Heart left ventricle (tissue), 13 donors: ENCODE measurements at regions not wholly inside any gene's neighbourhood (a gene's known extent, or its start where the extent isn't known, plus 50 kb on each side); places are given as distances from the start of the nearest gene placed in this dataset.

Experiments used
- CTCF ChIP-seq, 12 donors: fragments of 200-600 bp; sonication (generic) in 4 of 12; IDR thresholded peaks; one replicate each; pipeline versions ENCODE4 v1.5.0 to v1.8.0; 2018 to 2022; ENCODE audit warnings: antibody characterized with exemption in 12 of 12, mild to moderate bottlenecking in 5 of 12
- POLR2A ChIP-seq, 2 donors: fragments of 450-650 bp; IDR thresholded peaks; one replicate each; pipeline ENCODE4 v1.6.1; 2017; ENCODE audit warnings: antibody characterized with exemption in 2 of 2, mild to moderate bottlenecking in 2 of 2, moderate library complexity in 2 of 2
- donor health status: ischemic (EF 13 %, LVEDD 7.1; RV severe dilation, severe dysfunction).
- donor health status: DM: no; HTN: yes; CAD: no.
- donor health status: DM: no; HTN: no; CAD: no.
- donor health status: ischemic (EF 25% LVEDD 6.9; RV normal size, moderate dysfunction).
- donor health status: ischemic (EF 25% LVEDD 5.7; RV mildly dilated, moderate dysfunction).
- donor health status: ischemic (EF 35%, LVEDD 5.7; RV mildly dilated, moderate dysfunction).
- donor health status: nonischemic (EF 11% LVEDD 7.7; RV severe dilation, severe dysfunction).
- donor health status: DM: yes; HTN: yes; CAD: no.
- donor health status: PGD.
- donor health status: ischemic (EF 29% LVEDD 5.4; RV normal size, mild dysfunction).
- donor health status: nonischemic (EF 23%, LVEDD 6.1; RV moderate dilation, normal function).

- no peak for TF ChIP-seq POLR2A (IDR thresholded peaks at IDR 0.05)
- TF ChIP-seq CTCF (IDR thresholded peaks at IDR 0.05): no peak
Observed at GRCh38 chr1:112840631-112841624, 115.1 kb downstream of the SLC16A1 start.
